ENCODE measurements at regions not wholly inside any gene's neighbourhood (a gene's known extent, or its start where the extent isn't known, plus 50 kb on each side); places are given as distances from the start of the nearest gene placed in this dataset.

GRCh38 chr4:122978109-122978508 is 55.7 kb upstream of the NUDT6 start:
- TF ChIP-seq POLR2AphosphoS5 (IDR thresholded peaks at IDR 0.05; ENCODE audit: low read depth, low read length) = no peak
- TF ChIP-seq POLR2A (IDR thresholded peaks at IDR 0.05; ENCODE audit: low read depth, low read length) = no peak
